Vagina (tissue), 2 donors: ENCODE measurements at regions not wholly inside any gene's neighbourhood (a gene's known extent, or its start where the extent isn't known, plus 50 kb on each side); places are given as distances from the start of the nearest gene placed in this dataset.

Source experiments
- POLR2AphosphoS5 ChIP-seq, 2 donors: sonication (generic); formaldehyde crosslinking; IDR thresholded peaks; one replicate each; pipeline ENCODE4 v1.9.0; 2017; ENCODE audit warnings: antibody characterized with exemption in 2 of 2, mild to moderate bottlenecking in 2 of 2, low read depth in 1 of 2; ENCODE audit not compliant: insufficient read depth in 1 of 2
- TF ChIP-seq, protein P1 (sequence below), 3 experiments: fragments of 450-650 bp in 2 of 3; fragments of 200-600 bp in 1 of 3; sonication (generic) in 1 of 3; IDR thresholded peaks; one replicate each; pipeline ENCODE4 v1.5.1; 2017 to 2019; ENCODE audit warnings: antibody characterized with exemption in 3 of 3, mild to moderate bottlenecking in 2 of 3, moderate library complexity in 2 of 3

DNA sequence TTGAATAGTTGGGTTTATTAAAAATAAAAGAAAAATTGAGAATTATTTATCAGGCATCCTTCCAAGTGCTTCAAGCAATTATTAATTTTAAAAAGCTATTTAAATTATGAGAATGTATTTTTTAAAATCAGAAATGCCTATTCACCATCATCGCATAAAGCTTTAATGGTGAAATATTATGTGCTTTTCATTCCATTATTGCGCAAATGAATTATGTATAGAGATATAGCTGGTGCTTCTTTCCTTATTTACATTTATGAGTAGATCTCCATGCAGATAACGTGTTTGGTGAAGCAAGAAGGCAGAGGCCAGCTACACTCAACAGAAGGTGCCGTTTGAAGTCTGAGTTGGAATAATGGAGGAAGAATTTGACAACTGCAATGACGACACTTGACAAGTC, 549.1 kb upstream of the DPP6 start:
- TF ChIP-seq POLR2AphosphoS5 (IDR thresholded peaks at IDR 0.05; ENCODE audit: insufficient read depth in 1 of 2, low read depth in 1 of 2) = no peak
- TF ChIP-seq, protein P1, sequence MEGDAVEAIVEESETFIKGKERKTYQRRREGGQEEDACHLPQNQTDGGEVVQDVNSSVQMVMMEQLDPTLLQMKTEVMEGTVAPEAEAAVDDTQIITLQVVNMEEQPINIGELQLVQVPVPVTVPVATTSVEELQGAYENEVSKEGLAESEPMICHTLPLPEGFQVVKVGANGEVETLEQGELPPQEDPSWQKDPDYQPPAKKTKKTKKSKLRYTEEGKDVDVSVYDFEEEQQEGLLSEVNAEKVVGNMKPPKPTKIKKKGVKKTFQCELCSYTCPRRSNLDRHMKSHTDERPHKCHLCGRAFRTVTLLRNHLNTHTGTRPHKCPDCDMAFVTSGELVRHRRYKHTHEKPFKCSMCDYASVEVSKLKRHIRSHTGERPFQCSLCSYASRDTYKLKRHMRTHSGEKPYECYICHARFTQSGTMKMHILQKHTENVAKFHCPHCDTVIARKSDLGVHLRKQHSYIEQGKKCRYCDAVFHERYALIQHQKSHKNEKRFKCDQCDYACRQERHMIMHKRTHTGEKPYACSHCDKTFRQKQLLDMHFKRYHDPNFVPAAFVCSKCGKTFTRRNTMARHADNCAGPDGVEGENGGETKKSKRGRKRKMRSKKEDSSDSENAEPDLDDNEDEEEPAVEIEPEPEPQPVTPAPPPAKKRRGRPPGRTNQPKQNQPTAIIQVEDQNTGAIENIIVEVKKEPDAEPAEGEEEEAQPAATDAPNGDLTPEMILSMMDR (IDR thresholded peaks at IDR 0.05) = no peak
